ENCODE measurements at regions not wholly inside any gene's neighbourhood (a gene's known extent, or its start where the extent isn't known, plus 50 kb on each side); places are given as distances from the start of the nearest gene placed in this dataset.

DNA sequence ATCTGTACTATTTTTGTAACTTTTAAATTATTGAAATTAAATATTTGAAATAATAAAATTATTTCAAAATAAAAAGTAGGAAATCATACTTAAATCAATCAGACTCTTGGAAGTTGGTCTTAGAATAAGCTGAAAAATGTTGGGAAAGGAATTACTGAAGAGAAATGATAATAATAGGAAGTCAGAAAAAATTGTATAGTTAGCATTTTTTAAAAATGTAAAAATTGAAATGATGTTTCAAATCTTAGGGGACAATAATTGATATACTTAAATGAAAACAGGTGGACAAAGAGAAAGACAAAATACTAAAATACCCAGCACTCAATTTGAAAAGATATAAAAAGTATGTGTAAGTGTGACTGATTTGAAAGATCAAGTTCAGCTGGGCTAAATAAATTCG, 186.1 kb downstream of the BMP2 start:
- DNase-seq (no peak), ATAC-seq (ENCODE audit: low read depth) (no peak)
- H3K4me3 ChIP-seq (ENCODE audit: insufficient read depth, low read depth, low read length), result no peak overlapping the region
- H3K4ac ChIP-seq (ENCODE audit: low read depth, low read length), result no peak overlapping the region
- H2BK15ac ChIP-seq (ENCODE audit: low read depth, low read length), result no peak overlapping the region
- H2AK5ac ChIP-seq (ENCODE audit: low read depth, low read length), result no peak overlapping the region
- ChIA-PET POLR2A (ENCODE audit: unreplicated experiment) (no interaction called here), CTCF (no interaction called here)
- no peaks in the 10 kb centered on the region for H4K20me1 ChIP-seq (ENCODE audit: insufficient read depth, low read length)
- no peaks in the 10 kb centered on the region for H3K4me1 ChIP-seq (ENCODE audit: control insufficient read depth, insufficient read depth, low read length)
- H2BK120ac ChIP-seq (ENCODE audit: low read depth, low read length), result no peak overlapping the region
- dilution Hi-C loops (cut with HindIII; ENCODE audit: low sequenced_read_pairs, unreplicated experiment), result no loop called here
- H3K4me2 ChIP-seq (ENCODE audit: low read depth, low read length), result no peak overlapping the region
- H3K27me3 ChIP-seq (ENCODE audit: control insufficient read depth, insufficient read depth, low read length), result no peaks in the 10 kb centered on the region
- H2BK5ac ChIP-seq (ENCODE audit: low read depth, low read length, poor library complexity, severe bottlenecking), result no peak overlapping the region
- peaks cover 2% of the 10 kb centered on the region; the same call in 1 of the 2 replicates for H3K9me3 ChIP-seq (ENCODE audit: control insufficient read depth, insufficient read depth, low read length)
- H2BK20ac ChIP-seq (ENCODE audit: low read depth, low read length), result no peak overlapping the region
- H3K18ac ChIP-seq (ENCODE audit: low read depth, low read length), result no peak overlapping the region
- H2AFZ ChIP-seq (replicated peaks; ENCODE audit: low read length, poor library complexity), result no peak overlapping the region
- in situ Hi-C loops (cut with MboI; ENCODE audit: low sequenced_read_pairs), result no loop called here
- H3K23ac ChIP-seq (ENCODE audit: low read depth, low read length), result no peak overlapping the region
- no CpG with 5 or more reads among the region's 1 CpG for WGBS, 2 experiments (ENCODE audit: extremely low coverage in 2 of 2, insufficient read length in 1 of 2)
- no peak overlapping the region for H3K27ac ChIP-seq (ENCODE audit: insufficient read depth, low read length)
- H3K56ac ChIP-seq (ENCODE audit: extremely low read depth, insufficient read depth, low read length), result no peak overlapping the region
- no peaks in the 10 kb centered on the region for H3K36me3 ChIP-seq (ENCODE audit: control insufficient read depth, insufficient read depth, low read length)
- H3K9me1 ChIP-seq (ENCODE audit: insufficient read depth, low read length), result no peaks in the 10 kb centered on the region
- no TSS peak for BruUV-seq (replicated peaks)
- H4K91ac ChIP-seq (ENCODE audit: insufficient read depth, low read depth, low read length), result no peak overlapping the region
- H2AK9ac ChIP-seq (replicated peaks; ENCODE audit: low read depth, low read length, poor library complexity), result no peak overlapping the region
- no peak overlapping the region for H4K8ac ChIP-seq (ENCODE audit: low read depth in 2 of 2, low read length in 2 of 2)
- H4K5ac ChIP-seq (ENCODE audit: low read depth, low read length), result no peak overlapping the region
- no peaks in the 10 kb centered on the region for H3K79me1 ChIP-seq (ENCODE audit: low read depth in 1 of 2, low read length in 2 of 2)
- TF ChIP-seq, protein P1, sequence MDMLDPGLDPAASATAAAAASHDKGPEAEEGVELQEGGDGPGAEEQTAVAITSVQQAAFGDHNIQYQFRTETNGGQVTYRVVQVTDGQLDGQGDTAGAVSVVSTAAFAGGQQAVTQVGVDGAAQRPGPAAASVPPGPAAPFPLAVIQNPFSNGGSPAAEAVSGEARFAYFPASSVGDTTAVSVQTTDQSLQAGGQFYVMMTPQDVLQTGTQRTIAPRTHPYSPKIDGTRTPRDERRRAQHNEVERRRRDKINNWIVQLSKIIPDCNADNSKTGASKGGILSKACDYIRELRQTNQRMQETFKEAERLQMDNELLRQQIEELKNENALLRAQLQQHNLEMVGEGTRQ (IDR thresholded peaks at IDR 0.05; ENCODE audit: low read depth, low read length), result no peak
- TF ChIP-seq, protein P2, sequence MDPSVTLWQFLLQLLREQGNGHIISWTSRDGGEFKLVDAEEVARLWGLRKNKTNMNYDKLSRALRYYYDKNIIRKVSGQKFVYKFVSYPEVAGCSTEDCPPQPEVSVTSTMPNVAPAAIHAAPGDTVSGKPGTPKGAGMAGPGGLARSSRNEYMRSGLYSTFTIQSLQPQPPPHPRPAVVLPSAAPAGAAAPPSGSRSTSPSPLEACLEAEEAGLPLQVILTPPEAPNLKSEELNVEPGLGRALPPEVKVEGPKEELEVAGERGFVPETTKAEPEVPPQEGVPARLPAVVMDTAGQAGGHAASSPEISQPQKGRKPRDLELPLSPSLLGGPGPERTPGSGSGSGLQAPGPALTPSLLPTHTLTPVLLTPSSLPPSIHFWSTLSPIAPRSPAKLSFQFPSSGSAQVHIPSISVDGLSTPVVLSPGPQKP (IDR thresholded peaks at IDR 0.05; ENCODE audit: borderline replicate concordance, low read depth, low read length), result no peak
- no peak for TF ChIP-seq RFX5 (IDR thresholded peaks at IDR 0.05; ENCODE audit: low read depth, low read length)
- no peak overlapping the region for H3K9ac ChIP-seq (ENCODE audit: low read depth, low read length)
- no peak overlapping the region for H3K14ac ChIP-seq (replicated peaks; ENCODE audit: low read depth, low read length)
- intact Hi-C loops (cut with micrococcal nuclease), result no loop called here
